ENCODE measurements at regions not wholly inside any gene's neighbourhood (a gene's known extent, or its start where the extent isn't known, plus 50 kb on each side); places are given as distances from the start of the nearest gene placed in this dataset.

DNA sequence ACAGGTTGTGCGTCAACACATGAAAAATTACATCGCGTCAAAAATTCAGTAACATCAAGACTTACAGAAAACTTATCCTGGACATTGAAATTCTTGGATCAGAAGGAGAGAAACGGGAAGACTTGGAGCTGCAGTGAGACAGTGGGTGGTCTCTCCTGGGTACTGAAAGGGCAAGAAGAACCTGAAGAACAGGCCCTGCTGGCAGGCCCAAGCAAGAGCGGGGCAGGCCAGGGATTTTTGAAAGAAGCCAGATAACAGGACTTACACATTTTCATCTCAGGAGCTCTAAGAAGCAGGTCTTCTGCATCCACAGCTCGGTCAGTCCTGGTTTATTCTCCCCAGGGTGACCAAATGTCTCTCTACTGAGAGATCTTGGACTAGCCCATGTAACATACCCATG is 466.5 kb upstream of the SOX5 start:
- no peak for DNase-seq (ENCODE audit: low read depth in 2 of 2)

DNA sequence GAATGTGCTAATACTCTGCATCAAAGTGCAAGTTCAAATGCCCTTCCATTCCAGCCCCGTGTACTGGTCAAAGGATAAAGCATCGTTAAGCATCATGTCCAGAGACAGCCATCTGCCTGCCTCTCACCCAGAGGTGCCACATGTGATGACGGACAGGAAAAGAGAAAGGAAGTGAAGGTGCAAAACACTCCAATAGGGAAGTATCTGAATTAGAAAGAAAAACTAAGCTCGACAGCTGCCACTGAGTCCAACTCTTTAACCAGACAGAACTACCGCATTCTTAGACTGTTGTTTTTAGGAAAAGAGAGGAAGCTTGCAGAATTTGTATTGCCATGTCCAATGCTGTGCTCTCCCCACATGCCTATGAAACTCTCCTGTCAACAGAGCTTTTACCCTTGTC is 465.0 kb upstream of the SOX5 start:
- no peak for DNase-seq (ENCODE audit: low read depth in 2 of 2)

GRCh38 chr12:24411948-24412347 is 462.5 kb upstream of the SOX5 start:
- DNase-seq (ENCODE audit: low read depth in 2 of 2): no peak

- no peak for DNase-seq (ENCODE audit: low read depth in 2 of 2)
These were observed 460.4 kb upstream of the SOX5 start for GRCh38 chr12:24409868-24410267.

GRCh38 chr12:24408305-24408704 is 458.8 kb upstream of the SOX5 start:
- DNase-seq (ENCODE audit: low read depth in 2 of 2): no peak

DNA sequence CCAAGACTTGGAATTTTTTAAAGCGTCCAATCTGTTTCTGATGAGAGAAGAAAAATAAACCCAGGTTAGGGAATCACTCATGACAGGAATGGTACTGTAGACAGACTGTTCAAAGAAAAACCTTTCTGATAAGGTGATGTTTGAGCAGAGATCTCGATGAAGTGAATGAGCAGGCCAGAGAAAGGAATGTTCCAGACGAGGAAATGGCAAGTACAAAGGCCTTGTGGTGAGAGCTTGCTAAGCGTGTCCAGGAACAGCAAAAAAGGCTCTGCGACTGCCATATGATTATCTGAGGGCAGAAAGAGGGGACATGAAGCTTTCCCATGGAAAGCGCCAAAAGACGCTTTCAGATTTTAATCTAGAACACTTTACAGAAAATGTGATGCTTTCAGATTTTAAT is 458.4 kb upstream of the SOX5 start:
- DNase-seq (ENCODE audit: low read depth in 2 of 2): no peak

DNA sequence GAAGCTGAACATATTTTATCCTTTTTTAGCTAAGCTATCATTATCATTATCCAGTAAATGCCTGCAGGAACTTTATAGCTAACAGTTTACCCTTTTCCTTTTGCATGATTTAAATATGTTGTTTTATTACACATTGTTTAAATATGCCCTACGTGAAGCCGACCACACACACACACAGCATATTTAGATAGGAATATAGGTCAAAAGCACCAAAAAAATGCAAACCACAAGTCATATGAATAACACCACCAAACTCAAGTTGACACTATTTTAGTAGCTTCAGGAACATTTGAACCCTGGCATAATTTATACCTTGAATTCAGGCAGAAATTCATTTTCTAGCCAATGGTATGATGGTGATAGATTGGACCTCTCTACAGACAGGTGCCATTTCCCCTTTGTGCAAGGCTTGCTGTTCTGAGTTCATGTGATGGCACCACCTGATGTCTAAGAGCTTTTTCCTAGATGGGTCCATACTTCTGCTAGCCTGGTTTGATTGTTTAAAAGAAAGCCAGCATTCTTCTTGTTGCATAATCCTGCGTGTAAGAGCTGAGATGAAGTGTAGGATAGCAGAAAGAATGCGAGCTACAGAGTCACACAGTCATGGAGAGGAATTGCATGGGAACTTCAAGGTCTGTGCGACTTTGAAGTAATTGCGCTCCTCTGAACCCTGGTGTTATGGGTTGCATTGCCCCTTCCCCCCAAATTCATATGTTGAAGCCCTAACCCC is 454.8 kb upstream of the SOX5 start:
- DNase-seq (ENCODE audit: low read depth in 2 of 2): no peak

DNA sequence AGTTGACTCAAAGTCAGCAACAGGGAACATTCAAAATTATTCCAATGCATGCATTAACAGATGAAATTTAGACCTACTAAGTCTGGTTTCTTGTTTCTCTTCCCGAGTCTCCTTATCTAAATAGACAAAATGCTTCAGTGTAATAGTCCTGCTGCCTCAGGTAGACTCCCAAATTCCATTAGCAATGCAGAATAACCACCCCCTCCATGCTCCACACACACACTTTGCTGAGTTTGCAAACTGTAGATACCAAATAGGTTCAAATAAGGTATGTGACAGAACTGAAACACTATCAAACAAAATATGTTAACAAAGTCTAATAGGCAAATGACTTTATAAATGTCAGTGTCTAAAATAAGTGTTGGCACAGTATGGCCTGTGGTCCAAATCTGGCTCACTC is 451.1 kb upstream of the SOX5 start:
- DNase-seq (ENCODE audit: low read depth in 2 of 2): no peak

- DNase-seq (ENCODE audit: low read depth in 2 of 2): no peak
These were observed 449.1 kb upstream of the SOX5 start for GRCh38 chr12:24398605-24399004.

DNA sequence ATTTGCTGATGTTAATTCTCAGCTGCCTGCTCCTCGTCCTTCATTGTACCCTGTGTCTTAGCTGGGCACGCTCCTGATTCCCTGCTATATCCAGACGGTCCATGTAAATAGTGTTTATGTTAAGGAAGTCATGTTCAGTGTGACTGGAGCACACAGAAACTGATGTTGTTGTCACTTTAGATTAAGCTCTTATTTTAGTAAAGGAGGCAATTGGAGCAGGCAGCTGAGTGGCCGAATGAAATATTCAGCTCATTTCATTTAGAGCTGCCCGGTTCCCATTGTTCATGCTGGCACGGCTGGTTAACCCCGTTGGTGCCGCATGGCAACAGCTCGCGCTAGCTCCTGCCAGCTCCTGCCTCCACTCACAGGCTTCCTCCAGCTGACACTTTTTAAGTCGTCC is 446.8 kb upstream of the SOX5 start:
- no peak for DNase-seq (ENCODE audit: low read depth in 2 of 2)

GRCh38 chr12:24394246-24394645 is 444.8 kb upstream of the SOX5 start:
- DNase-seq (ENCODE audit: low read depth in 2 of 2): no peak

- DNase-seq (ENCODE audit: low read depth in 2 of 2): no peak
These were observed 443.6 kb upstream of the SOX5 start for GRCh38 chr12:24393071-24393470.

DNA sequence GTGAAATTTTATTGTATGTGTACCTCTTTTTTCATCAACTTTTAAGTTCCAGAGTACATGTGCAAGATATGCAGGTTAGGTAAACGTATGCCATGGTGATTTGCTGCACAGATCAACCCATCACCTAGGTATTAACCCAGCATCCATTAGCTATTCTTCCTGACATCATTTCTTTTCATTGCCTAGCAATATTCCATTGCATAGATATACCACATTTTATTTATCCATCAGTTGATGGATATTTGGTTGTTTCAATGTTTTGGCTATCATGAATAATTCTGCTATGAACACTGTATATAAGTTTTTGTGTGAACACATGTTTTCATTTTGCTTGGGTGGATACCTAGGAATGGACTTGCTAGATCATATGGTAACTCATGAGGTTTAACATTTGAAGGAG is 439.9 kb upstream of the SOX5 start:
- no peak for DNase-seq (ENCODE audit: low read depth in 2 of 2)

DNA sequence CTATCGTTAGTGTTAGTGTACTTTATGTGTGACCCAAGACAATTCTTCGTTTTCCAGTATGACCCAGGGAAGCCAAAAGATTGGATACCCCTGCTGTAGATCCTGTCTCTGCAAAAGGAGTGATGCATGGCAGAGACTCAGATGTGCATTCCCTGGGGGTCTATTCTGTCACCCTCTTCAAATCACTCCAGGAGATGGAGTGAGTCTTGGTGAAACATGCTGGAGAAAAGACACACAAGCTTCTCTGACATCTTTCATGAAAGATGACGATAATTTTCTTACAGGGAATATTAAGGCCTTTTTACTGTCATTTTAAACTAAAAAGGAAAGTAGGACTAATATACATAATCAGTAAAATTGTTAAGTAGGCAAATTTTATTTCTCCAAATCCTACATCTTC is 437.9 kb upstream of the SOX5 start:
- no peak for DNase-seq (ENCODE audit: low read depth in 2 of 2)

DNA sequence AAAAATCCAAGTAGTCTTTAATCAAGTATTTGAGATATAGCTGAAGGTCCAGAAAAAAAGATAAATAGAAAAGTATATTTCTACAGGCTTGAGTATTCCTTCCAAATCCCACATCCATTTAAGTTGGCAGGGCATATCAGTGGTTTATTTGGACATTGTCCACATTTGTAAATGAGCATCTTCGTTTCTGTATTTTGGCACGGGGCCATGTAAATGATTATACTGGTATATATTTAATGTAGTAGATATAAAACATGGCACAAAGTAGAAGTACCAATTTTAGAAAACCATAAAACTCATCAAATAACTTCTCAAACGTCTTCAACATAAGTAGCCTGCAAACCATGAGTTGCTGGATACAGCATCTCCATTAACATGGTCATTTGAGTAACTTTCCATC is 437.4 kb upstream of the SOX5 start:
- DNase-seq (ENCODE audit: low read depth in 2 of 2): no peak

GRCh38 chr12:24381790-24382189 is 432.3 kb upstream of the SOX5 start:
- no peak for DNase-seq (ENCODE audit: low read depth in 2 of 2)

GRCh38 chr12:24379861-24380521 is 430.5 kb upstream of the SOX5 start:
- DNase-seq (ENCODE audit: low read depth in 2 of 2): no peak

DNA sequence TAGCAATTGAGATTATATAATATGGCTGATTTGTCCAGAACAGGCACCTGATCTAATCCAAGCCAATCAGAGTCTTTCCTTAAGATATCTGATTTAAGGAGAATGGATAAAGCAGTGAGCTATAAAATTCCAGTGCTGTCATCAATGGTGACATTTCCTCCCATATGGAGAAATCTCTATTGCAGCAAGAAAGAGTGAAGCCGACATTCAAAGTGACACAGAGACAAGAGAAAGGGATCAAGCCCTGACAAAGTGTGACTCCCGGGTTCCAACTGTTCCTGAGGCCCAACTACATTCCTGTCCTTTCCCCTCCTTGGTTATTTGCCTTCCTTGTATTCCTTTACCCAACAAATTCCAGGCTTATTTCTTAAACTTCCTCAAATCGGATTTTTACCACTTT is 430.0 kb upstream of the SOX5 start:
- no peak for DNase-seq (ENCODE audit: low read depth in 2 of 2)

DNA sequence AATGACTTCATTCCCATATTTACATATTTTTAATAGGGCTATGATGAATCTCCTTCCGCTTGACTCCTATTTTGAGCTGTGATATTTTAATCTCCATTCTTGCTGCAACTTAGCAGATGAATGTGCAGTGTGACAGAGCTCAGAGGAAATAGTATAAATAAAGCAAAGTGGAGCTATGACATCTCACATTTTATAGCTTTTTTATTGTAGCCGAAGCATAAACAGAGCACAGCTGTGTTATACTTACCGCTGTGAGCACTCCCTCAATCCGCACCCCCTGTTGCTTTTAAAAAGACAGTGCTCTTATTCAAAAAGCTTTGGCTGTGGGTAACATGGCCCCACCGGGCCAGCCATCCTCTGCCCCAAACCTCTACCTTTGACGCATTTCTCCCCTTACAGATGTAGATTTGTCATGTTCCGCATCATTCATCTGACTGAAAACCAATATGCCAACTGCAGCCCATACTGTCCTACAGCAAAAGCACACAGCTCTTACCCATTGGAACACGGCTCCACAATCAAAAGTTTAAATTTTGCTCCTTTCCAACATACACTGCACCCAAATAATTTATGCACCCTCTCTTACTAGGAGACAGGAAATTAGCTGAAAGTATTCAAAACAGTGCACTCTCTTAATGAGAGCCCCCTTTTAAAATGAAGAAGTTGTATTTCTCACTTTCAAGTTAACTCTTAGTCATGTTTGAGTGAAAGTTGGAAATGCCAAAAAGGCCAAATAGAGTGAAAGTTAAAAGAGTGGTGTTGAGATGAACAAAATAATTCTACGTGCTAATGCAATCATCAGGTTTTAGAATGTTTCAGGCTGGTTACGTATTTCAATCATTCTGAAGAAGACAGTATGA is 429.3 kb upstream of the SOX5 start:
- DNase-seq (ENCODE audit: low read depth in 2 of 2): no peak

DNA sequence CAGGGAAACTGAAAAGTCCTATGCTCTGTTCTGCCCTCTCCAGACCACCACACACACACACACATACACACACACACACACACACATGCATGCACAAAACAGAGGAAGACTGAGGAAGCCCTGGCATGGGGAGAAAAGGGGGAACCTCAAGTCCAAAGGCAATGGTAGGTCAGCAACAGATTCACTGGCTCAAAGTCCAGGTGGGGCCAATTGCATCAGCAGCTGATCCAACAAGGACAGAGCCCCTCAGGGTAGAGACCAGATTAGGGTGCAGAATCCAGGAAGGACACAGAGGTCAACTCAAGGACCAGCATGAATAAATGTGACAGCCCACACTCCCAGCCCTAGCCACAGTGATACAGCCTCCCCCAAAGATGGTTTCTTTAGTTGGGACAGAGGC is 425.0 kb upstream of the SOX5 start:
- DNase-seq (ENCODE audit: low read depth in 2 of 2): no peak

DNA sequence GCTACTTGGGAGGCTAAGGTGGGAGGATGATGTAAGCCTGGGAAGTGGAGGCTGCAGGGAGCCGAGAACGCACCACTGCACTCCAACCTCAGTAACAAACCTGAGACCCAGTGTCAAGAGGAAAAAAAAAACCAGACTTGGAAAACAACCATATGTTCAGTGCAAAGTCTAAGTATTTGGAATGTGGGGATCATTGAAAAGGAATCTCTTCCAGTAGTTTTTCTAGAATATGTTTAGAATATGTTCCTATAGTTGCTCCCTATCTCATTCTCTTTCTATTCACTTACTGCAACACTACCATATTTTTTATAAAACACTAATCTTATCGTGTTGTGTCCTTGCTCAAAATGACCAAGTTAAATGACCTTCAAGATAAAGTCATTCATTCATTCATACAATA is 423.5 kb upstream of the SOX5 start:
- DNase-seq (ENCODE audit: low read depth in 2 of 2): no peak

- no peak for DNase-seq (ENCODE audit: low read depth in 2 of 2)
These were observed 417.0 kb upstream of the SOX5 start for GRCh38 chr12:24366514-24366913.

GRCh38 chr12:24364921-24365320 is 415.5 kb upstream of the SOX5 start:
- DNase-seq (ENCODE audit: low read depth in 2 of 2): no peak

Measured in stimulated activated CD8-positive, alpha-beta memory T cell treated with anti-CD3 and anti-CD28 coated beads, Interleukin-15, amount 100 ng/mL, for 48 hours (primary cell).